HG02642 (cell line): ENCODE measurements at regions not wholly inside any gene's neighbourhood (a gene's known extent, or its start where the extent isn't known, plus 50 kb on each side); places are given as distances from the start of the nearest gene placed in this dataset.
"Not testable (repeated sequence)": the region's sequence is repeated elsewhere in the genome, so short reads cannot be mapped to it uniquely, and the experiment has no call there.

Experiments used
- ATAC-seq: cut with Tn5 transposase; IDR thresholded peaks from one replicate; pipeline ENCODE4 v1.9.1; 2021; ENCODE audit warnings: mild to moderate bottlenecking; ENCODE audit not compliant: unreplicated experiment, poor library complexity

DNA sequence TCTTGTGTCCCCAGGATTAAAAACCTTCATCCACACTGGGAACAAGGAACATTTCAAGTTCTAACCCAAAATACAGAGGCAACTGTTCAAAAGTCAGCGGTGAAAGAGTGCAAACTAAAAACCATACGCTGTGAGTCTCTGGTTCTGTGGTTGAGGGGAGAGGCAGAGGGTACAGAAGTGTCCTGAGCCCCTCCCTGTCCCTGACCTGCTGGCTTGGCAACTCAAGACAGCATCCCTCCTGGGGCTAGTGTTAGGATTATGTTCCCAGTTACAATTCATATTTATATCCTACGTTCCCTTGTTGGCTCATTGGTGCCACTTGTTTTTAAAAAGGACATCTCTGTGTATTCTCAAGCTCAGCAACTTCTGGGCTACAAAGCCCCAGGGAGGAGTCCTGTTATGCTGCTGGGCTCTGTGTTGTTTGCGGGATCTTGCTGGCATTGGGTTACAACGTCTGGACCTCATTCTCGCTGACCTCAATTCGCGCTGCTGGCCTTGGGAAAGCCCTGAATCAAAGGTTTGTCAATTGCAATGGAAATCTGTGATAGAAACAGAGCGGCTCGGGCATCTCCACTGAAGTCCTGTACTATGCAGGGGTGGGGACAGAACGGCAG is 420.8 kb downstream of the FUT8 start:
- ATAC-seq: no peak

DNA sequence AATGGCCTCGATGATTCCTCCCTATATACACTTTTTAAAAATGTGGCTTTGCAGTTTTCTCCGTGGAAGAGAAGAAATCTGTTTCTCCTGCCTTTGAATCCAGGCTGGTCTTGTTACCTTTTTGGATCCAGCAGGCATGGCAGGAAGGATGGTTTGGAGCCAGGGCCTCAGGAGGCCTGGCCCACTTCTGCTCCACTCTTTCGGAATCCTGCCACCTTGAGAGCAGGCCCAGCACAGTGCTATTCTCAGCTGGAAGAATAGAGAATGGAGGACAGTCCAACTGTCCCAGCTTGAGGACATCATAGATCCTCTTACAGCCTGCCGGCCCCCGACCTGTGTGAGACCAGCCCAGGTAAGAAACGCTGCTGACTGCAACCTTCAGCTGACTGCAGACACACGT is 421.5 kb downstream of the FUT8 start:
- no peak for ATAC-seq

DNA sequence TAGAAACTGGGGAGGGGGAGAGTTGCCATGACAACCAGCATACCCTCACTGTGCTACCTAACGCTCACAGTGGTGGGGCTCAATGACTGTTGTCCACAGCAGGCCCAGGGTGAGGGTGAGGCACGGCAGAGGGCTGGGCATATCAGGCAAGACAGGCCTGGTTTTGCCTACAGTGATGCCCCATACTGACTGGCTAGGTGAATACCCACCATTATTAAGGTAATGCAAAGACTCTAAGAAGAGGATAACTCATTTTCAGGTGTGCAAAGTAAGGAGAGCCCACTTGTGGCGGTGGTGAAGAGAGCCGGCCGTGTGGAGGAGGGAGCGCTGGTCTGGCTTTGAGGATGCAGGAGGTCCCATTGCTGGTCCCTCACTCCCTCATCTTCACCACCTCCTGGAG is 422.3 kb downstream of the FUT8 start:
- ATAC-seq: no peak

DNA sequence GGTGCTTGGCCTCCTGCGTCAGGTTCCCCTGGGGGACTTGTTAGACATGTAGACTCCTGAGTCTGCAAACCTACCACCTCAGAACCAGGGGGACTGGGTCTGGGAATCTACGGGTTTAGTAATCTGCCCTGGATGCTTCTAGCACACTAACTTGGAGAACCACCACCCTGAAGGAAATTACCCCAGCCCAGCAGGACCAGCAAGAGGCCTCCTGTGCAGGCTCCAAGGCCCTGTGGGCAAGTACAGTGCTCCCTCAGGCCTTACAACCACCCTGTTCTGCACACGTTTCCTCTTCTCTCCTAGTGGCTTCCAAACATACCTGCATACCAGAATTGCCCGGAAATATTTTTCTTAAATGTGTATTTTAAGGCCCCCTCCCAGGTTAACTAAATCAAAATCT is 423.0 kb downstream of the FUT8 start:
- ATAC-seq: no peak

GRCh38 chr14:65838565-65838964 is 426.0 kb downstream of the FUT8 start:
- ATAC-seq: no peak

DNA sequence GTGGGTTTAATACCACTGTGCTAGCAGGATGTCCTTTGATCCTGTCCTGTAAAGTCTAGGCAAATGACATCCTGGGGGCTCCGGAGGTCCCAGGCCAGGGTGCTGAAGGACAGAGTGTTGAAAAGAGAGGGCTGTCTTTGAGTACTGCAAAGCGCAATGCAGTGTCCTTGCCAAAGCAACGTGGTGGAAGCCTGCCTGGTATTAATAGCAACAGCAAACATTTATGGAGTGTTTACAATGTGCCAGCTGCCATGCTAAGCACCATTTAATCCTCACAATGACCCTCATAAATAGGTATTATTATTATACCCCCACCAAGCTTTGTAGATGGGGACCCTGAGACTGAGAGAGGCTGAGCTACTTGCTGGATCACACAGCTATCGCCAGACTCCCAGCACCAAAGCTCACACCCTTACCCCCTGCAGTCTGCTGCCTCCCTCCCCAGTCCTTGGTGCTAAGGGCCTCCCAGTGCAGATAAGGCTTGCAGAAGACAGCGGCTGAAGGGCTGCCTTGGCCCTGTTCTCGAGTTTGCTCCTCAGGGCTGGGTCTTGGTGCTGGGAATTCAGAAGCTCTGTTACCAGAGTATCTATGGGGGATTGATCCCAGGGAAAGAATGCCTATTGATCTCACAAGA is 427.7 kb downstream of the FUT8 start:
- no peak for ATAC-seq

- ATAC-seq: no peak
Observed at GRCh38 chr14:65840786-65841185, 428.3 kb downstream of the FUT8 start.

- no peak for ATAC-seq
Observed at GRCh38 chr14:65846196-65846868, 433.8 kb downstream of the FUT8 start.

DNA sequence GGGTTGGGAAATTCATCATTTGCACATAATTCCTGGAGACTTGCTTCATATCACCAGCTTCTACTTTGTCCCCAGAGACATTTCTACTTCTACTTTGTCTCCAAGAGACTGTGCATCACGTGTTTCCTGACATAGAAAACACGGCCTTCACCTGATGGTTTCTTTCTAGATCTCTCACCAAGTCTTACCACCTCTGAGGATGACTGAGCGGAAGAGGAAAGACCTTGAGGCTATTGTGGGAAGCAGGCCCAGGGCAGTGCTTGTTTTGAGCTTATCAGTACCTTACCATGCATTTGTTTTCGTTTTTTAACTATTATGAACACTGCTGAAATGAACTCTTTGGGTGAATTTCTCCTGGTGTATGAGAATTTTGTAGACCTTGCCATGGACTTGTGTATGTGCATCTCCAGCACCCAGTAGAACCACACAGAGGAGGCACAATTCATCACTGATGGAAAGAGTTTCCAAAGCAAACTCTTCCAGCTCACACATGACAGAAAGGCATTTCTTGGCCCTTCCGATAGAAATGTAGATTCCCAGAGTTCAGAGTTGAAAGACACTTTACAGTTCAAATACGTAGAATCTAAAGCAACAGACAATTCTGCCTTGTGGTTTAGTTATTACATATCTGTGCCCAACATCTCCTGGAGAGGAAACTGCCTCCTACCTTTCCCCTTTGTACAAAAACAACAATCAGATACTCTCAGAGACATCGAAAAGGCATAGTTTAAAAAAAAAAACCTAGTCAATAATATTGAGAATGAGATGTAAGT is 434.7 kb downstream of the FUT8 start:
- ATAC-seq: peak; percentile 81

DNA sequence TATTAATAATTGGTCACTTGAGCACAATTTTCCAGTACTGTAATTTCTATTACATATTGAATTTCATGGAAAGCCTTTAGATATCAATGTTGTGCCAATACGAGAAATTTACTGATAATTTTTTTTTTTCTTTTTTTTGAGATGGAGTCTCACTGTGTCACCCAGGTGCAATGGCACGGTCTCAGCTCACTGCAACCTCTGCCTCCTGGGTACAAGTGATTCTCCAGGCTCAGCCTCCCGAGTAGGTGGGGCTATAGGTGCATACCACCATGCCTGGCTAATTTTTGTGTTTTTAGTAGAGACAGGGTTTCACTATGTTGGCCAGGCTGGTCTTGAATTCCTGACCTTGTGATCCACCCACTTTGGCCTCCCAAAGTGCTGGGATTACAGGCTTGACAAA is 435.4 kb downstream of the FUT8 start:
- ATAC-seq: not testable (repeated sequence)

GRCh38 chr14:65849091-65849490 is 436.6 kb downstream of the FUT8 start:
- ATAC-seq: no peak

- ATAC-seq: no peak
Observed at GRCh38 chr14:65849558-65849957, 437.0 kb downstream of the FUT8 start.

DNA sequence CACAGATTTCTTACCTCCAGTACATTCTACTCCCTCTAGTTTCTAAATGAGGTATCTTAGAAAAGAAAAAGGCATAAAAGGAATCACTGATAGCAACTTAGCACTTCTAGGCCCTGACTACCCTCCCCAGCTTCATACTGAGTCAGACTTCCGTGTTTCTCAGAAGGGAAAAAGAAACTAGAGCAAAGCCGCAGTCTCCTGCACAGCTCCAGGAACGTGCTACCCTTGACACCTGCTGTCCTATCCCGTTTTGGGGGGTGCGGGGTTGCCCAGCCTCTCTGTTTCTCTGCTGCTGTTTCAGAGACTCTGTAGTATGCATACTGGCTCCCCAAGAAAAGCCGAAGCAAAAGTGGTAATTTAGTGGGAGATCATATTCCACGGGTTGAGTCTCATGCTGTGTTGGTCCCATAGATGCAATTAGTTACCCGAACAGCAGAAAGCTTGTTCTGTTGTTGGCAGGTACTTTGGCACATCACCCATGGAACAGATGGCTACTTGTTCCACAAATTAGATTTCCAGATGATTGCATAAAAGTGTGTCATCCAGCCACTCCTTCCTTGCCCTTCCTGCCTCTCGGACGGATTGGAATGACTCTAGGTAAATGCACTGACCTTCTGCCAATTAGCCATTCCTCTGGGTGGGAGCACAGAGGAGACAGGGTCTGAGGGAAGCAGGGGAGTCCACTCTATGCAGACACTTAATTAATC is 438.1 kb downstream of the FUT8 start:
- ATAC-seq: no peak

DNA sequence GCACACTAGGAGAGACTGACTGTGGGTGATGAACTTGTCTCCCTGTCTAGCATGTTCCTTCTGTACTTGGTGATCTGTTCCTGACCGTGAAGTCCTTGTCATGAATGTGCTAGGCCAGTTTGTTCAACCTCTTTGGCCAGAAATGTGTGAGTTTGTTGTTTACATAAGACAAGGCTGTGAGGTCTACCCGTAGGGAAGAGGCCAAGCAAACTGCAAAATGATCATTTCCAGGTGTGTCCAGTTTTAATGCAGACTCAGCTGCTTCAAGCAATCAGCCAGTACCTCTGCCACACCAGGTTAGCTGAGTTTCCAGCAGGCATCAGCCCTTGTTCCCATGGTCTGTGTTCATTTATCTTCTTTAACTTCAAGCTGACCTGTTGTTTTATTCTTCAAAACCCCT is 440.2 kb downstream of the FUT8 start:
- ATAC-seq: no peak

DNA sequence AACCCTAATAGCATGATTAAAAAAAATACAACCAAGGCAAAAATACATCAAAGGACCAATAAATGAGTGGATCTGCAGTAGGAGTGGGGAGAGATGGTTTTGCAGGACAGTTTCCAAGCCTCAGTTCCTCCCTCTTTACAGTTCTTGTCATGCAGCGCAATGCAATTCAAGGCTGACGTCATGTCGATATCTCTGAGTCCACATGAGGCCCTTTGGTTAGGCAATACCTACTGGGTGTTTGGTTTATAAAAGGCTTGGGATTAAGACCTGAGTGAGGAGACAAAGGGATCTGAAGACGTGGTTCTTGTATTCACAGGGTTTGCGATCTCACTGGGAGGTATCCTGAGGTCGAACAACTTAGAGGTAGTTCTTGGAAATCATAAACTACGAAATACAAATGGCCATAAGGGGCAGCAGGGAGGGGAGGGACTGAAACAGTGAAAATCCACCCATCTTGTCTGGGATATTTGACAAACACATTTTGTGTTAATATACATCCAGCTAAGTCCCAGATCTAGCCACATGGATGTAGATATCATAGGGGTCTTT is 441.0 kb downstream of the FUT8 start:
- no peak for ATAC-seq

DNA sequence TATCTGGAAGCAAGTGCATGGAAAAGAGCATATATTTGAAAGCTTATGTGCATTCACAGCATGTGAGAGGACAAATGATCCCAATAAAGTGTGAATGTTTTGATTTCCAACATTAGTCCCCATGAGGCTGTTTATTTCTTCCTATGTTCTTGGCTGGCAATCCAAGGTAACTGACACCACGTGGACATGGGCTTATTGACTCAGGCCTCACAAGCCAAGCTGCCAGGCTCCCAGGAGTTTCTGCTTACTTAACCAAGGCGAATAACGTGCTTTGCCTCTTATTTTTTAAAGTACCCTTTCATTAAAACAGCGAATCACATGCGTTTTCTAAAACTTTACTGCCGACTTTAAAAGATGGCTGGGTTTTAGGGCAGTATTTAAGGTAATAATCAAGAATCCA is 441.7 kb downstream of the FUT8 start:
- no peak for ATAC-seq

- no peak for ATAC-seq
Observed at GRCh38 chr14:65860956-65861611, 448.6 kb downstream of the FUT8 start.

DNA sequence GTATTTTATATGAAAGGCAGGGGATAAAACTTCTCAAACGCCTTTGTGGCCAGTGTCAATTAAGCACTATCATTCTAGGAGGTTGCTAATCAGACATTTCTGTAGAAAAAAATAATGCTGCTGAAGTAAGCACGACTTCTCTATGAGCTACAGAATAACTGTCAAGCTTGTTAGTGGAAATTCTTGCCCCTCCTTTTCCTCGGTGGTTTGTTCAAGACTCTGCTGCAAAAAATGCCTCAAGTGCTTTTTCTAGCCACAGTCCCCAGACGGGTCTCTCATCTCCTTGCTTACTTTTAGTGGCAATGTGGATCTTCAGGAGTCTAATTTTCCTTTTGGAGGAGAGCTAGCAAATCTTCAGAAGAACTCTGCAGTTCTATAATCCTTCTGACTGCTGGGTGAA is 452.0 kb downstream of the FUT8 start:
- ATAC-seq: no peak

- ATAC-seq: no peak
Observed at GRCh38 chr14:65864984-65865383, 452.5 kb downstream of the FUT8 start.

DNA sequence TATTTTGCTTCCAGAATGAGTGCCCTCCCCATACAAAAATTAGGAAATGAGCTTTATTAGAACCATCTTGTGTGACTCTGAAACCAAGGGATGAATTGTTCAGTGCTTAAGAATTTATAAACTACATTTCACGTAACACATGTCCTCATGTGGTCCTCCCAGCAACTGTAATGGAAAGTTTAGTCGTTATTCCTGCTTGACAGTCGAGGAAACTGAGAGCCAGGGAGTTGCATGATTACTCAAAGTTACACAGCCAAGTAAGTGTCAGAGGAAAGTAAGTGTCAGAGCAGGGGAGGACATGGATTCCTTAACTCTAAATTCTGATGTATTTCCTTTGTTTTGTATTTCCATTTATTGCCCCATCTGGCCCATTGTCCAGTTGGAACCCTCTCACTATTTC is 453.9 kb downstream of the FUT8 start:
- ATAC-seq: no peak
